ENCODE measurements at regions not wholly inside any gene's neighbourhood (a gene's known extent, or its start where the extent isn't known, plus 50 kb on each side); places are given as distances from the start of the nearest gene placed in this dataset.

DNA sequence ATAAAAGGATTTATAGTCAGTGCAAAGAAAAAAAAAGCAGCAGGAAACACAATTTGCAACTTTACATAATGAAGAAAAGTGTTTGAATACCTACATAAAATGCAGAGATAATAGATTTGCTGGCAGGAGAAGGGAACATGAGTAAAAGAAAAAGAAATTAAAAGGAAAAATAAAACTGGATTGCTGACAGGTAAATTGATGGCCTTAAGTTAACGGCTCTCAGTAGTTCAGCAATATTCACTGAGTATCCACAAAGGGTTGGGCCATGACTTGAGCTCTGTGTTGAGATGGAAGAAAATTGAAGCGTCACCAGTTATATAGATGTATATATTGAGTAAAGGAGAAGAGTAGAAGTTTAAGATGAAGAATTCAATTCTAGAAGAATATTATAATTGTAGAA is 330.1 kb upstream of the VCX start:
- intact Hi-C loops (cut with micrococcal nuclease) = no loop called here
- Histone ChIP-seq H3K27me3 (ENCODE audit: low read depth) (no peaks in the 10 kb centered on the region), H3K36me3 (no peaks in the 10 kb centered on the region), H3K27ac (replicated peaks) (no peak overlapping the region), H3K9me3 (replicated peaks) (no peaks in the 10 kb centered on the region), H3K4me1 (no peaks in the 10 kb centered on the region), H3K4me3 (no peak overlapping the region)
- TF ChIP-seq, protein P1, sequence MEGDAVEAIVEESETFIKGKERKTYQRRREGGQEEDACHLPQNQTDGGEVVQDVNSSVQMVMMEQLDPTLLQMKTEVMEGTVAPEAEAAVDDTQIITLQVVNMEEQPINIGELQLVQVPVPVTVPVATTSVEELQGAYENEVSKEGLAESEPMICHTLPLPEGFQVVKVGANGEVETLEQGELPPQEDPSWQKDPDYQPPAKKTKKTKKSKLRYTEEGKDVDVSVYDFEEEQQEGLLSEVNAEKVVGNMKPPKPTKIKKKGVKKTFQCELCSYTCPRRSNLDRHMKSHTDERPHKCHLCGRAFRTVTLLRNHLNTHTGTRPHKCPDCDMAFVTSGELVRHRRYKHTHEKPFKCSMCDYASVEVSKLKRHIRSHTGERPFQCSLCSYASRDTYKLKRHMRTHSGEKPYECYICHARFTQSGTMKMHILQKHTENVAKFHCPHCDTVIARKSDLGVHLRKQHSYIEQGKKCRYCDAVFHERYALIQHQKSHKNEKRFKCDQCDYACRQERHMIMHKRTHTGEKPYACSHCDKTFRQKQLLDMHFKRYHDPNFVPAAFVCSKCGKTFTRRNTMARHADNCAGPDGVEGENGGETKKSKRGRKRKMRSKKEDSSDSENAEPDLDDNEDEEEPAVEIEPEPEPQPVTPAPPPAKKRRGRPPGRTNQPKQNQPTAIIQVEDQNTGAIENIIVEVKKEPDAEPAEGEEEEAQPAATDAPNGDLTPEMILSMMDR (IDR thresholded peaks at IDR 0.05; ENCODE audit: borderline replicate concordance) = no peak
- no peak for DNase-seq

DNA sequence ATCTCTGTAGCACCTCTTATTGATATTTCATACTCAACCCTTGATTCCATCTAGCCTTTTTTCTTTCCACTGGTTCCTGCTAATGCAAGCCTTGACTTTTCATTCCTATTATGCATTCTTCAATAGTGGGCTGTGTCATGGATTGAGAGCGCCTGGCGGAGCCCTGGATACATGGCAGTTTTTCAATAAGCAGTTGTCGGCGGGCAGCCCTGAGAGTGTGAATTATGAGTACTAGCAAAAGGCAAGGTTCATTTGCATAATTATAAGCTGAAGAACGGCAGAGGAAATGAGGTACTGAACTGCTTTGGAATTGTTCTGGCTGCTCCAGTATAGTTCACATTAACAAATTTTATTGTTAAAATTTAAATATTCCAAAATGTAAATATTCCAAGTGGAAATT is 339.7 kb upstream of the VCX start:
- DNase-seq = no peak
- Histone ChIP-seq H3K27me3 (ENCODE audit: low read depth) (no peaks in the 10 kb centered on the region), H3K4me1 (no peaks in the 10 kb centered on the region), H3K9me3 (replicated peaks) (no peaks in the 10 kb centered on the region), H3K27ac (replicated peaks) (no peak overlapping the region), H3K36me3 (no peaks in the 10 kb centered on the region), H3K4me3 (no peak overlapping the region)
- intact Hi-C loops (cut with micrococcal nuclease) = no loop called here
- TF ChIP-seq, protein P1 (IDR thresholded peaks at IDR 0.05; ENCODE audit: borderline replicate concordance) = no peak

DNA sequence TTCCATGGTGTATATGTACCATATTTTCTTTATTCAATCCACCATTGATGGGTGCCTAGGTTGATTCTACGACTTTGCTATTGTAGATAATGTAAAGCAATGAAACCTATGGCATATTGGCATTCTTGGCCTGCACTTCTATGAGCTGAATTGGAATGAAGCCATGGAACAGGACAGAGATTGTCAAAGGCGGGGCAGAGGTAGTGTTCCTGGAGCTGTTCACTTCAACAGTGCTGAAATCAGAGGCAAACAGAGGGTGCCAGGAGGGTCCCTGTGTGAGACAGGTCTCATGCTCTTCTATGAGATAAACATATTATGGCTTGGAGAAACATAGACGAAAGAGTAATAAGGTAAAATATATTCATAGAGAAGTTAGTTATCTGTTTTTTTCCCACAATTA is 342.6 kb upstream of the VCX start:
- Histone ChIP-seq H3K36me3 (no peaks in the 10 kb centered on the region), H3K4me1 (no peaks in the 10 kb centered on the region), H3K27me3 (ENCODE audit: low read depth) (no peaks in the 10 kb centered on the region), H3K27ac (replicated peaks) (no peak overlapping the region), H3K4me3 (no peak overlapping the region), H3K9me3 (replicated peaks) (no peaks in the 10 kb centered on the region)
- TF ChIP-seq, protein P1 (IDR thresholded peaks at IDR 0.05; ENCODE audit: borderline replicate concordance) = no peak
- intact Hi-C loops (cut with micrococcal nuclease) = no loop called here
- no peak for DNase-seq

DNA sequence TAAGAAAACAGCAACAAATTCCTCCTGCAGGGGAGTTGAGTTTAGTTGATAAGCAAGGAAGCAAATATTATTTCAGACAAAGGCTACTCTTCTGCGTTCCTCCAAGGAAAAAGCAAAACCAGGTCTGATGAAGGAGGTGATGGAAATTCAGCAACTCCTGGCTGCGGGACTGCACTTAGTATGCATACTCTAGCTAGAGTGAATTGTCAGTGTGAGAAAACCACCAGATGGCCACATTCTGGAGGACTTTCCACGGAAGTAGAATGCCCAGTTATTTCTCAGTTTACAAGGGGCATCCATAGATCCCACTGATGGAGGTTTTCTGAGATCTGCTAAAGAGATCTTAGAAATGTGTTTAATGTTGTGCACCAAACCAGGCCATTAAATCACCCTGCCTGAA is 338.6 kb upstream of the PUDP start:
- DNase-seq = no peak
- Histone ChIP-seq H3K9me3 (replicated peaks) (no peaks in the 10 kb centered on the region), H3K4me1 (no peaks in the 10 kb centered on the region), H3K27me3 (ENCODE audit: low read depth) (no peaks in the 10 kb centered on the region), H3K27ac (replicated peaks) (no peak overlapping the region), H3K36me3 (no peaks in the 10 kb centered on the region), H3K4me3 (no peak overlapping the region)
- intact Hi-C loops (cut with micrococcal nuclease) = no loop called here
- TF ChIP-seq, protein P1 (IDR thresholded peaks at IDR 0.05; ENCODE audit: borderline replicate concordance) = no peak

DNA sequence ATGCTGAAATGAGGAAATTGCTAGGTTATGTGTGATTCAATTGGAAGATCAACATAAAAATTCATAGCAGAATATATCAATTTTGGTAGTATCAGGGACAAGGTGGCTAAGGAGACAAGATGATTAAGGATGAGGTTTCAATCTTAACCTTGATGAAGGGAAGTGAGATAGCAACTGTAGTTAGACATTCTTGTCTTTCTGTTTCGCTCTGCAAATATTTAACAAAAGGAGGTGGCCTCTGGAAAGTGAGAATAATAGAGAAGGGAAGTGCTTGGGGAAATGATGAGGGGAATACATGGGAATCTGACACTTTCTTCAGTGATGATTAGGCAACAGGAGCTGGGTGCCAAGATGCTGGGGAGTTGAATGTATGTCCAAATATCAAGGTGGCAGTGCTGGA is 337.1 kb upstream of the PUDP start:
- H3K27me3 ChIP-seq (ENCODE audit: low read depth) = no peaks in the 10 kb centered on the region
- intact Hi-C loops (cut with micrococcal nuclease) = no loop called here
- no peaks in the 10 kb centered on the region for H3K36me3 ChIP-seq
- H3K4me1 ChIP-seq = no peaks in the 10 kb centered on the region
- TF ChIP-seq, protein P1 (IDR thresholded peaks at IDR 0.05; ENCODE audit: borderline replicate concordance) = no peak
- DNase-seq = no peak
- no peak overlapping the region for H3K27ac ChIP-seq (replicated peaks)
- H3K4me3 ChIP-seq = no peak overlapping the region
- no peaks in the 10 kb centered on the region for H3K9me3 ChIP-seq (replicated peaks)

DNA sequence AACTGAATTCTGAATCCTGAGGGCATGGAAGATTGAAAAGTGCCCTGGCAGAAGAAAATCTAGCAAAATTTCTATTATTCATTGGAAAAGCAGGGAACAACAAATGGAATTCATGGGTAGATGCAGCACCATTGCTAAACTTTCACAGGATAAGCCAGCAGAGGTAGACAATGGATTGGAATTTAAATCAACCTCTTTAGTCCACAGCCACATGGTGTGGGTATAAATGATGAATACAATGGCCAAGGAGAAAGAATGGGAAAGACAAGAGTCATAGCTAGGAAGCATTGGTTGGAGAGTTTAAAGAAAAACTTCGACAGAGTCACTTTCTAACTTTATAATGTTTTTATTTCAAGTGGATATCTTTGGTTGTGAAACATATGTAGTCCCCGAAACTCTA is 332.8 kb upstream of the PUDP start:
- intact Hi-C loops (cut with micrococcal nuclease) = no loop called here
- no peak for DNase-seq
- H3K36me3 ChIP-seq = no peaks in the 10 kb centered on the region
- no peak overlapping the region for H3K4me3 ChIP-seq
- H3K9me3 ChIP-seq (replicated peaks) = no peaks in the 10 kb centered on the region
- TF ChIP-seq, protein P1 (IDR thresholded peaks at IDR 0.05; ENCODE audit: borderline replicate concordance) = no peak
- no peaks in the 10 kb centered on the region for H3K4me1 ChIP-seq
- no peaks in the 10 kb centered on the region for H3K27me3 ChIP-seq (ENCODE audit: low read depth)
- no peak overlapping the region for H3K27ac ChIP-seq (replicated peaks)
